Renal pelvis (tissue), 1 donor: ENCODE measurements at regions not wholly inside any gene's neighbourhood (a gene's known extent, or its start where the extent isn't known, plus 50 kb on each side); places are given as distances from the start of the nearest gene placed in this dataset.

Experiments used
- DNase-seq: peaks from one replicate; pipeline ENCODE4 v3.0.0-alpha.2; 2013

DNA sequence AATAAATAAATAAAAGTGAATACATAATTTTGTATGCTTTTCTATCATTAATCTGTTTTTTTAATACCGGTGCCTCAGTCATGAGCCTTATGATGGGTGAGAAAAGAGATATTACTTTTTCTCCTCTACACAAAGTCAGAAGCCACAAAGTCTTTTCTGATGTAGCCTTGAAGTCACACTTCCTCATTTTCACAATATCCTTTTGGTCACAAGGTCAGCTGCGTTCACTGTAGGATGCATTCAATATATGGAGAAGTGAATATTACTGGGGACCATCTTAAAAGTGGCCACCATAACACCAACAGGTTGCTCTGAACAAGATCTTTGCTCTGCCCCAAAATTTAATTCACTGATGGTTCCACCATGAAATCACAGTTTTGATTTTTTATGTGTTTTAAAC is 83.3 kb upstream of the TNR start:
- DNase-seq: no peak

GRCh38 chr1:175824079-175824478 is 80.7 kb upstream of the TNR start:
- DNase-seq: no peak

- no peak for DNase-seq
Observed at GRCh38 chr1:175823406-175823805, 80.0 kb upstream of the TNR start.

DNA sequence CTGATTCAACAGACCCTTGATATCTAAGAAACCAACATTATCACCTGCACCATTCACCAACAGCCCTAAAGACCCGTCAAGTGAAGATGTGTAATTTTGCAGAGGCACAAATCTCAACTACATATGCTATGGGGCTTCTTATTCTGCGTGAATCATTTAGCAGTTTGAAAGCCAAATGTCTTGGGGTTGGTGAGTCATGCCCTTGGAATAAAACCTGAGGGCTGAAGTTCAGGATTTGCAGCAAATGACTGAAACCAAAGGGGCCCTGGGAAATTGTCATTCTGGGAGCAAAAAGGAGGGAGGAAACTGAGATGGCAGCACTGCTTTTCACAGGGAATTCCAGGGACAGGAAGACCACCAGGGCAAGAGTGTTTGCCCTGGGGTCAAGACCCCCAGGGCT is 79.2 kb upstream of the TNR start:
- no peak for DNase-seq

DNA sequence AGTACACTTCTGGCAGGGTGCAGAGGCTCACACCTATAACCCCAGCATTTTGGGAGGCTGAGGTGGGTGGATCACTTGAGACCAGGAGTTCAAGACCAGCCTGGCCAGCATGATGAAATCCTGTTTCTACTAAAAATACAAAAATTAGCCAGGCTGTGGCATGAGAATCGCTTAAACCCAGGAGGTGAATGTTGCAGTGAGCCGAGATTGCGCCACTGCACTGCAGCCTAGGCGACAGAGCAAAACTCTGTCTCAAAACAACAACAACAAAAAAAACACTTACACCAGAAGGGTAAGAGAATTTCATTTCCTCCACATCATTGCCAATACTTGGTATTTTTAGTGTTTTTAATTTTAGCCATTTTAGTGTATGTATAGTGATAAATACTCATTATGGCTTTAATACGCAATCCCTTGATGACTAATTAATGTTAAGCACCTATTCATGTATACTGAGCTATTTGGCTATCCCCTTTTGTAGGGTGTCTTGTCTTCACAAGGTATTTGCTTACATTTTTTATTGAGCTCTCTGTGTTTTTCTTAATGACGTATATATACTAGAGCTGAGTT is 77.1 kb upstream of the TNR start:
- no peak for DNase-seq

GRCh38 chr1:175818929-175819328 is 75.5 kb upstream of the TNR start:
- no peak for DNase-seq

DNA sequence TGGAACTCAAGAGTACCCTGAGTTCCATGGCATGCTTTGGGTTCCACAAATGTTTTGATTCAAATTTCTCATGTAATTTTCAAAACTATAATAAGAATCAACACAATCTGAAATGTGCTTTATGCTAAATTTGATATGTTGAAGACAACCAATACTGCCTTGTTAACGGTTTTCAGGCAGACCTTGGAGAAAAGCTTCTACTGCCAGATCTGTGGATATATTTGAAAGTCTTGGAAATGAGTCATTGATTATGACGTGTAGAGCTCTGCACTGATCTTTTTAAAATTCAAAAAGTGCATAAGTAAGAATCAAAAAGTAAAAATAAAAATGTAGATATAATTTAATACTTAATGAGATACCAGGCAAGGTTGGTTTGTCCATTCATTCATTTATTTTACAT is 74.0 kb upstream of the TNR start:
- DNase-seq: no peak

GRCh38 chr1:175814885-175815284 is 71.5 kb upstream of the TNR start:
- DNase-seq: no peak

DNA sequence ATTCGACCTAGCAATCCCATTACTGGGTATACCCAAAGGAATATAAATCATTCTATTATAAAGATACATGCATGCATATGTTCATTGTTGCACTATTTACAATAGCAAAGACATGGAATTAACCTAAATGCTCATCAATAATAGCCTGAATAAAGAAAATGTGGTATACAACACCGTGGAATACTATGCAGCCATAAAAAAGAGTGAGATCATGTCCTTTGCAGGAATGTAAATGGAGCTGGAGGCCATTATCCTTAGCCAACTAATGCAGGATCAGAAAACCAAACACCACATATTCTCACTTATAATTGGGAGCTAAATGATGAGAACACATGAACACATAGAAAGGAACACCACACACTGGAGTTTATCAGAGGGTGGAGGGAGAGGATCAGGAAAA is 69.5 kb upstream of the TNR start:
- DNase-seq: no peak

GRCh38 chr1:175810305-175810704 is 66.9 kb upstream of the TNR start:
- no peak for DNase-seq

- DNase-seq: no peak
Observed at GRCh38 chr1:175808999-175809398, 65.6 kb upstream of the TNR start.

GRCh38 chr1:175808573-175808972 is 65.2 kb upstream of the TNR start:
- no peak for DNase-seq

DNA sequence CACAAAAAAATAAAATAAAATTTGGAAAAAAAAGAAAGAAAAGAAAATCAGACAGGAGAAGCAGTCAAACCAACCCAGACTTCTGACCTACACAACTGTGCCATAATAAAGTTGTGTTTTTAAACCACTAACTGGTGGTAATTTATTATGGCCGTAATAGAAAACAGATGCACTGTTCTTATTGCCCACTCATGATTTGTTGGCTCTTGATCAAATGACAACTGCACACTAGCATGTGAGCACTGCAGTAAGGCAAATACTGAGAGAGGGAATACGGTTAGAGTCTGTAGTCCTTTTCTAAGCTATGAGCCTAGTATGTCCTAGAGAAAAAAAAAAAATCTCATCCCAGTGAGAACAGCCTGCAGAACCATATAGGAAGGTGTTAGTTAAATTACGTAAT is 61.2 kb upstream of the TNR start:
- no peak for DNase-seq

DNA sequence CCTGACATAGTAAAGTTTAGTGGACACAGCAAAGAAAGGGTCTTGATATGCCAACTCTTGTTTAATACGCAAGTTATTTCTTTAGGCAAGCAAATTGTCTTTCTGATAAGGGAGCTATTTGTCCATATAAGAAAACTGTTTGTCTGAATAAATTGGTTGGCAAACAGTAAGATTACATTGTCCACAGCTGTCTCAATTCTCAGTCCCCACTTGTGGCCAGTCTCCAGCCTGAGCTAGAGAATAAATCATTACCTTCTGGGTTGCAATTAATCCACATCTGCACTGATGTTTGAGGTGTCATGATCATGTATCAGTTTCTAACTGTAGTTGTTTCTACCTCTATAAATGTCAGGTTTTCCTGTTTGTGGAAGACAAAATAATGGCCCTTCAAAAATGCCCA is 60.0 kb upstream of the TNR start:
- DNase-seq: no peak

- DNase-seq: no peak
Observed at GRCh38 chr1:175802407-175803123, 59.2 kb upstream of the TNR start.

- no peak for DNase-seq
Observed at GRCh38 chr1:175801979-175802378, 58.6 kb upstream of the TNR start.

DNA sequence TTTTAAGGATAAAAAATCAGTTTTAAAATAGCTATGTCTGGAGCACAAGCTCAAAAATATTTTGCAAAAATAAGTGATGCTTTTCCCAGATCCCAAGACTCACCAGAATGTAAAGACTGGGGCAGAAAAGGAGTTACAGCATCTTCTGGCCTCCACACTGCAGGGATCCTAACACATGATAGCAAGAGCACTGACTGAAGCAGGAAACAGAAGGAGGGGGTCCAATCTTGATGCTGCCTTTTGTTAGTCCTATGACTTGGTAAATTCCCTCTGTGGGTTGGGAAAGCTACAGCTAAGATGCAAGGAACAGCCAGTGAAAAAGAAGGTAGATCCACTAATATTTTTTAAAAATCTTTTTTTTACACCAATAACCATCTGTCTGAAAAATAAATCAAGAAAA is 54.2 kb upstream of the TNR start:
- no peak for DNase-seq

- no peak for DNase-seq
Observed at GRCh38 chr1:175794586-175794985, 51.2 kb upstream of the TNR start.

GRCh38 chr1:175793617-175794016 is 50.2 kb upstream of the TNR start:
- DNase-seq: no peak
